GM12872 (cell line): ENCODE measurements at regions not wholly inside any gene's neighbourhood (a gene's known extent, or its start where the extent isn't known, plus 50 kb on each side); places are given as distances from the start of the nearest gene placed in this dataset.

Experiments used
- CTCF ChIP-seq: IDR thresholded peaks from 3 replicates; pipeline ENCODE4 v1.5.1; 2011; ENCODE audit warnings: low read depth, mild to moderate bottlenecking, low read length, moderate library complexity; ENCODE audit not compliant: insufficient read depth

GRCh38 chr5:97563050-97563657, 380.1 kb upstream of the RIOK2 start:
- no peak for TF ChIP-seq CTCF

- no peak for TF ChIP-seq CTCF
Measured at GRCh38 chr5:97568382-97568781, 385.3 kb upstream of the RIOK2 start.

GRCh38 chr5:97570242-97570641, 387.2 kb upstream of the RIOK2 start:
- TF ChIP-seq CTCF, result no peak

- TF ChIP-seq CTCF, result no peak
Measured at GRCh38 chr5:97575322-97575721, 392.3 kb upstream of the RIOK2 start.

GRCh38 chr5:97576956-97577355, 393.9 kb upstream of the RIOK2 start:
- no peak for TF ChIP-seq CTCF

- TF ChIP-seq CTCF, result no peak
Measured at GRCh38 chr5:97580746-97581145, 397.7 kb upstream of the RIOK2 start.

- no peak for TF ChIP-seq CTCF
Measured at GRCh38 chr5:97591781-97592180, 408.7 kb upstream of the RIOK2 start.
